ENCODE measurements at regions not wholly inside any gene's neighbourhood (a gene's known extent, or its start where the extent isn't known, plus 50 kb on each side); places are given as distances from the start of the nearest gene placed in this dataset.

- Mint-ChIP-seq H3K27ac (no peak overlapping the region), H3K9me3 (peaks cover 55% of the 10 kb centered on the region), H3K4me3 (no peak overlapping the region), H3K27me3 (ENCODE audit: low read depth) (no peaks in the 10 kb centered on the region), H3K4me1 (peaks cover 10% of the 10 kb centered on the region), H3K36me3 (peaks cover 44% of the 10 kb centered on the region)
- ATAC-seq (no peak), DNase-seq (ENCODE audit: low spot score) (no peak)
- CTCF ChIA-PET, result no interaction called here
- TF ChIP-seq MYBL2 (CRISPR knock-in tag; IDR thresholded peaks at IDR 0.05), result no peak
- TF ChIP-seq ZNF396 (CRISPR knock-in tag; IDR thresholded peaks at IDR 0.05; ENCODE audit: borderline replicate concordance), result no peak
- TF ChIP-seq CDX4 (CRISPR knock-in tag; IDR thresholded peaks at IDR 0.05; ENCODE audit: borderline replicate concordance), result no peak
- no peak for TF ChIP-seq ATF3 (CRISPR knock-in tag; conservative IDR thresholded peaks at IDR 0.05)
- TF ChIP-seq E2F4 (CRISPR knock-in tag; IDR thresholded peaks at IDR 0.05; ENCODE audit: borderline replicate concordance, low read depth), result no peak
- no peak for TF ChIP-seq IRF2 (CRISPR knock-in tag; IDR thresholded peaks at IDR 0.05; ENCODE audit: borderline replicate concordance, low read depth)
- TF ChIP-seq SMAD4 (CRISPR knock-in tag; IDR thresholded peaks at IDR 0.05), result no peak
- no peak for TF ChIP-seq MLX (CRISPR knock-in tag; IDR thresholded peaks at IDR 0.05)
- TF ChIP-seq ZBTB21 (CRISPR knock-in tag; IDR thresholded peaks at IDR 0.05; ENCODE audit: borderline replicate concordance), result no peak
- no peak for TF ChIP-seq USF1 (CRISPR knock-in tag; IDR thresholded peaks at IDR 0.05)
- no peak for TF ChIP-seq ELF4 (CRISPR knock-in tag; IDR thresholded peaks at IDR 0.05; ENCODE audit: low read depth)
- TF ChIP-seq ETV6 (CRISPR knock-in tag; IDR thresholded peaks at IDR 0.05), result no peak
- no peak for TF ChIP-seq NFYB (CRISPR knock-in tag; conservative IDR thresholded peaks at IDR 0.05; ENCODE audit: low read depth)
- no peak for TF ChIP-seq TP53 (CRISPR knock-in tag; IDR thresholded peaks at IDR 0.05)
- no peak for TF ChIP-seq ZNF232 (CRISPR knock-in tag; IDR thresholded peaks at IDR 0.05)
- no peak for TF ChIP-seq NR2C2 (CRISPR knock-in tag; IDR thresholded peaks at IDR 0.05)
- POLR2A ChIA-PET, result no interaction called here
Measured at GRCh38 chr5:92508271-92508670, 1072.7 kb downstream of the NR2F1-AS1 start.

GRCh38 chr5:92505925-92506324 is 1075.1 kb downstream of the NR2F1-AS1 start:
- no peaks in the 10 kb centered on the region for H3K27me3 Mint-ChIP-seq (ENCODE audit: low read depth)
- ATAC-seq (no peak), DNase-seq (ENCODE audit: low spot score) (no peak)
- no peak overlapping the region for H3K4me3 Mint-ChIP-seq
- no peak overlapping the region for H3K27ac Mint-ChIP-seq
- peaks cover 10% of the 10 kb centered on the region for H3K4me1 Mint-ChIP-seq
- TF ChIP-seq GABPB1 (CRISPR knock-in tag; IDR thresholded peaks at IDR 0.05), result no peak
- TF ChIP-seq ZBTB21 (CRISPR knock-in tag; IDR thresholded peaks at IDR 0.05; ENCODE audit: borderline replicate concordance), result no peak
- no peak for TF ChIP-seq CREB1 (CRISPR knock-in tag; IDR thresholded peaks at IDR 0.05)
- TF ChIP-seq OVOL2 (CRISPR knock-in tag; IDR thresholded peaks at IDR 0.05; ENCODE audit: borderline replicate concordance), result no peak
- no peak for TF ChIP-seq RORB (CRISPR knock-in tag; IDR thresholded peaks at IDR 0.05)
- no peak for TF ChIP-seq ATF6 (CRISPR knock-in tag; IDR thresholded peaks at IDR 0.05)
- no peak for TF ChIP-seq STAT6 (CRISPR knock-in tag; conservative IDR thresholded peaks at IDR 0.05; ENCODE audit: low read depth)
- peaks cover 28% of the 10 kb centered on the region for H3K36me3 Mint-ChIP-seq
- H3K9me3 Mint-ChIP-seq, result peaks cover 36% of the 10 kb centered on the region
- CTCF ChIA-PET, result no interaction called here
- POLR2A ChIA-PET, result no interaction called here
